ENCODE measurements at regions not wholly inside any gene's neighbourhood (a gene's known extent, or its start where the extent isn't known, plus 50 kb on each side); places are given as distances from the start of the nearest gene placed in this dataset.

DNA sequence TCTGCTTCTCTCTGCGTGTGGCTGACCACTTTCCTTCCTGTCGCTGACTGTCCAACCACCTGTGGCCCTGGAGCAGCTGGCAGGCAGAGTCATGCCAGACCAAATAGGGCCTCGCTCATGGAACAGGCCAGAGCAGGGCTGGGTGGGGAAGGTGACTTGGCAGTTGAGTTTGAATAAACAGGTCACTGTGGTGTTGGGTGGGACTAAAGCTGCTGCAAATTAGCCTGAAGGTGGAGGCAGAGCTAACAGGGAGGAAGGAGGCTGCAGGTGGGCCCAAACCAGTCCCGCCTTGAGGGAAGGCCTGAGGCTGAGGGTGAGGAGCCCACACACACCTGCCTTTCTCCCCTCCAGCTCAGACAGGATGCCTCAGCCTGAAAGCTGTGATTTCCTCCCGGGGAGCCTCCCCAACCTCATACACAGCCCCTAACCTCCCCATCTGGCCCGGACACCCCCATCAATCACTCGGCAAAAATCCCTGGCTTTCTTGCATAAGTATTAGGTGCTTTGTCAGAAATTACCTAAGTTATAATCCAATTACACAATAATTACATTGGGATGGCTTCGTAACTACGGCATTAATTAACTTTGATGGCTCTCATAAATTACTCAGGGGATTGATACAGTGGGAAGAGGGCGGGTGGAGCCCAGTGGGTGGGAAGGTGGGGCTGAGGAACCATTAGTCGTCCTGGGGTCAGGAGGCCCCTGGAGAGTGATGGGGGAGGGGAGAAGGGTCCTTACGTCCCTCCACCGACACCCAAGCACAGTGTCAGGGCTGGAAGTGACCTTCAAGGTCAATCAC, 97.7 kb upstream of the PCBD1 start (continued):
- TF ChIP-seq, protein P1, sequence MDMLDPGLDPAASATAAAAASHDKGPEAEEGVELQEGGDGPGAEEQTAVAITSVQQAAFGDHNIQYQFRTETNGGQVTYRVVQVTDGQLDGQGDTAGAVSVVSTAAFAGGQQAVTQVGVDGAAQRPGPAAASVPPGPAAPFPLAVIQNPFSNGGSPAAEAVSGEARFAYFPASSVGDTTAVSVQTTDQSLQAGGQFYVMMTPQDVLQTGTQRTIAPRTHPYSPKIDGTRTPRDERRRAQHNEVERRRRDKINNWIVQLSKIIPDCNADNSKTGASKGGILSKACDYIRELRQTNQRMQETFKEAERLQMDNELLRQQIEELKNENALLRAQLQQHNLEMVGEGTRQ (IDR thresholded peaks at IDR 0.05; ENCODE audit: borderline replicate concordance, low read depth, low read length) = no peak
- no peak for TF ChIP-seq RFX5 (IDR thresholded peaks at IDR 0.05; ENCODE audit: low read length)
- no peak for TF ChIP-seq MXI1 (IDR thresholded peaks at IDR 0.05; ENCODE audit: low read depth, low read length)
- no peak for TF ChIP-seq TCF12 (IDR thresholded peaks at IDR 0.05)

DNA sequence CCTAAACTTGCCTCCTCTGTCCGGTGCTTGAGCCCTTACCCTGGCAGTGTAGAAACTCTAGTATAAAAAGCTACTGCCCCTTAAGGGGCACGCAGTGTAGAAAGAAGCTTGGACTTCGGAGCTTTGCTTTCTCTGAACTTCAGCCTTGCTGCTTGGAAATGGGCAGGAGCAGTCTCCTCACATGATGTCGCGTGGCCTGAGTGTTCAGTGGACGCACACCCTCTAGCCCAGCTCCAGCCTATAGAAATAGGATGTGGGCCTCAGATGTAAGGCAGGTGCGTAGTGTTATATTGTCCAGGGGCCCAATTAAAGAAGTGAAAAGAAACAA, 98.2 kb upstream of the PCBD1 start:
- WGBS (ENCODE audit: low lambda C conversion rate) = 69% methylated on average over 7 of the region's 7 CpGs
- POLR2A ChIA-PET = no interaction called here
- no peak for TF ChIP-seq ELF1 (IDR thresholded peaks at IDR 0.05)
- TF ChIP-seq, protein P2, sequence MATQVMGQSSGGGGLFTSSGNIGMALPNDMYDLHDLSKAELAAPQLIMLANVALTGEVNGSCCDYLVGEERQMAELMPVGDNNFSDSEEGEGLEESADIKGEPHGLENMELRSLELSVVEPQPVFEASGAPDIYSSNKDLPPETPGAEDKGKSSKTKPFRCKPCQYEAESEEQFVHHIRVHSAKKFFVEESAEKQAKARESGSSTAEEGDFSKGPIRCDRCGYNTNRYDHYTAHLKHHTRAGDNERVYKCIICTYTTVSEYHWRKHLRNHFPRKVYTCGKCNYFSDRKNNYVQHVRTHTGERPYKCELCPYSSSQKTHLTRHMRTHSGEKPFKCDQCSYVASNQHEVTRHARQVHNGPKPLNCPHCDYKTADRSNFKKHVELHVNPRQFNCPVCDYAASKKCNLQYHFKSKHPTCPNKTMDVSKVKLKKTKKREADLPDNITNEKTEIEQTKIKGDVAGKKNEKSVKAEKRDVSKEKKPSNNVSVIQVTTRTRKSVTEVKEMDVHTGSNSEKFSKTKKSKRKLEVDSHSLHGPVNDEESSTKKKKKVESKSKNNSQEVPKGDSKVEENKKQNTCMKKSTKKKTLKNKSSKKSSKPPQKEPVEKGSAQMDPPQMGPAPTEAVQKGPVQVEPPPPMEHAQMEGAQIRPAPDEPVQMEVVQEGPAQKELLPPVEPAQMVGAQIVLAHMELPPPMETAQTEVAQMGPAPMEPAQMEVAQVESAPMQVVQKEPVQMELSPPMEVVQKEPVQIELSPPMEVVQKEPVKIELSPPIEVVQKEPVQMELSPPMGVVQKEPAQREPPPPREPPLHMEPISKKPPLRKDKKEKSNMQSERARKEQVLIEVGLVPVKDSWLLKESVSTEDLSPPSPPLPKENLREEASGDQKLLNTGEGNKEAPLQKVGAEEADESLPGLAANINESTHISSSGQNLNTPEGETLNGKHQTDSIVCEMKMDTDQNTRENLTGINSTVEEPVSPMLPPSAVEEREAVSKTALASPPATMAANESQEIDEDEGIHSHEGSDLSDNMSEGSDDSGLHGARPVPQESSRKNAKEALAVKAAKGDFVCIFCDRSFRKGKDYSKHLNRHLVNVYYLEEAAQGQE (IDR thresholded peaks at IDR 0.05; ENCODE audit: low read depth, low read length) = no peak
- TF ChIP-seq, protein P3, sequence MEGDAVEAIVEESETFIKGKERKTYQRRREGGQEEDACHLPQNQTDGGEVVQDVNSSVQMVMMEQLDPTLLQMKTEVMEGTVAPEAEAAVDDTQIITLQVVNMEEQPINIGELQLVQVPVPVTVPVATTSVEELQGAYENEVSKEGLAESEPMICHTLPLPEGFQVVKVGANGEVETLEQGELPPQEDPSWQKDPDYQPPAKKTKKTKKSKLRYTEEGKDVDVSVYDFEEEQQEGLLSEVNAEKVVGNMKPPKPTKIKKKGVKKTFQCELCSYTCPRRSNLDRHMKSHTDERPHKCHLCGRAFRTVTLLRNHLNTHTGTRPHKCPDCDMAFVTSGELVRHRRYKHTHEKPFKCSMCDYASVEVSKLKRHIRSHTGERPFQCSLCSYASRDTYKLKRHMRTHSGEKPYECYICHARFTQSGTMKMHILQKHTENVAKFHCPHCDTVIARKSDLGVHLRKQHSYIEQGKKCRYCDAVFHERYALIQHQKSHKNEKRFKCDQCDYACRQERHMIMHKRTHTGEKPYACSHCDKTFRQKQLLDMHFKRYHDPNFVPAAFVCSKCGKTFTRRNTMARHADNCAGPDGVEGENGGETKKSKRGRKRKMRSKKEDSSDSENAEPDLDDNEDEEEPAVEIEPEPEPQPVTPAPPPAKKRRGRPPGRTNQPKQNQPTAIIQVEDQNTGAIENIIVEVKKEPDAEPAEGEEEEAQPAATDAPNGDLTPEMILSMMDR (IDR thresholded peaks at IDR 0.05) = no peak
- no peak for TF ChIP-seq JUND (IDR thresholded peaks at IDR 0.05)
- TF ChIP-seq FOXM1 (IDR thresholded peaks at IDR 0.05; ENCODE audit: low read depth) = no peak
- TF ChIP-seq, protein P4, sequence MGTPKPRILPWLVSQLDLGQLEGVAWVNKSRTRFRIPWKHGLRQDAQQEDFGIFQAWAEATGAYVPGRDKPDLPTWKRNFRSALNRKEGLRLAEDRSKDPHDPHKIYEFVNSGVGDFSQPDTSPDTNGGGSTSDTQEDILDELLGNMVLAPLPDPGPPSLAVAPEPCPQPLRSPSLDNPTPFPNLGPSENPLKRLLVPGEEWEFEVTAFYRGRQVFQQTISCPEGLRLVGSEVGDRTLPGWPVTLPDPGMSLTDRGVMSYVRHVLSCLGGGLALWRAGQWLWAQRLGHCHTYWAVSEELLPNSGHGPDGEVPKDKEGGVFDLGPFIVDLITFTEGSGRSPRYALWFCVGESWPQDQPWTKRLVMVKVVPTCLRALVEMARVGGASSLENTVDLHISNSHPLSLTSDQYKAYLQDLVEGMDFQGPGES (IDR thresholded peaks at IDR 0.05; ENCODE audit: low read depth, low read length) = no peak
- TF ChIP-seq CHD2 (IDR thresholded peaks at IDR 0.05; ENCODE audit: low read length, partially characterized antibody) = no peak
- TF ChIP-seq RFX5 (IDR thresholded peaks at IDR 0.05; ENCODE audit: low read length) = no peak
- no peak for TF ChIP-seq TEAD4 (IDR thresholded peaks at IDR 0.05; ENCODE audit: borderline replicate concordance, insufficient read depth)
- no peak for TF ChIP-seq FOSL2 (IDR thresholded peaks at IDR 0.05; ENCODE audit: borderline replicate concordance, low read depth)
- TF ChIP-seq, protein P5, sequence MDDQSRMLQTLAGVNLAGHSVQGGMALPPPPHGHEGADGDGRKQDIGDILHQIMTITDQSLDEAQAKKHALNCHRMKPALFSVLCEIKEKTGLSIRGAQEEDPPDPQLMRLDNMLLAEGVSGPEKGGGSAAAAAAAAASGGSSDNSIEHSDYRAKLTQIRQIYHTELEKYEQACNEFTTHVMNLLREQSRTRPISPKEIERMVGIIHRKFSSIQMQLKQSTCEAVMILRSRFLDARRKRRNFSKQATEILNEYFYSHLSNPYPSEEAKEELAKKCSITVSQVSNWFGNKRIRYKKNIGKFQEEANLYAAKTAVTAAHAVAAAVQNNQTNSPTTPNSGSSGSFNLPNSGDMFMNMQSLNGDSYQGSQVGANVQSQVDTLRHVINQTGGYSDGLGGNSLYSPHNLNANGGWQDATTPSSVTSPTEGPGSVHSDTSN (IDR thresholded peaks at IDR 0.05) = no peak
- no peak for TF ChIP-seq SIN3A (IDR thresholded peaks at IDR 0.05; ENCODE audit: borderline replicate concordance, low read depth, low read length)
- TF ChIP-seq, protein P6, sequence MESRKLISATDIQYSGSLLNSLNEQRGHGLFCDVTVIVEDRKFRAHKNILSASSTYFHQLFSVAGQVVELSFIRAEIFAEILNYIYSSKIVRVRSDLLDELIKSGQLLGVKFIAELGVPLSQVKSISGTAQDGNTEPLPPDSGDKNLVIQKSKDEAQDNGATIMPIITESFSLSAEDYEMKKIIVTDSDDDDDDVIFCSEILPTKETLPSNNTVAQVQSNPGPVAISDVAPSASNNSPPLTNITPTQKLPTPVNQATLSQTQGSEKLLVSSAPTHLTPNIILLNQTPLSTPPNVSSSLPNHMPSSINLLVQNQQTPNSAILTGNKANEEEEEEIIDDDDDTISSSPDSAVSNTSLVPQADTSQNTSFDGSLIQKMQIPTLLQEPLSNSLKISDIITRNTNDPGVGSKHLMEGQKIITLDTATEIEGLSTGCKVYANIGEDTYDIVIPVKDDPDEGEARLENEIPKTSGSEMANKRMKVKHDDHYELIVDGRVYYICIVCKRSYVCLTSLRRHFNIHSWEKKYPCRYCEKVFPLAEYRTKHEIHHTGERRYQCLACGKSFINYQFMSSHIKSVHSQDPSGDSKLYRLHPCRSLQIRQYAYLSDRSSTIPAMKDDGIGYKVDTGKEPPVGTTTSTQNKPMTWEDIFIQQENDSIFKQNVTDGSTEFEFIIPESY (IDR thresholded peaks at IDR 0.05; ENCODE audit: borderline replicate concordance, low read depth) = no peak
- TF ChIP-seq FOXJ3 (CRISPR knock-in tag; IDR thresholded peaks at IDR 0.05) = no peak
- TF ChIP-seq SMC3 (IDR thresholded peaks at IDR 0.05; ENCODE audit: low read depth, low read length) = no peak
- TF ChIP-seq, protein P7, sequence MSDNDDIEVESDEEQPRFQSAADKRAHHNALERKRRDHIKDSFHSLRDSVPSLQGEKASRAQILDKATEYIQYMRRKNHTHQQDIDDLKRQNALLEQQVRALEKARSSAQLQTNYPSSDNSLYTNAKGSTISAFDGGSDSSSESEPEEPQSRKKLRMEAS (IDR thresholded peaks at IDR 0.05; ENCODE audit: low read depth) = no peak
- TF ChIP-seq MEF2A (IDR thresholded peaks at IDR 0.05; ENCODE audit: borderline replicate concordance, low read depth) = no peak
- TF ChIP-seq GABPA (IDR thresholded peaks at IDR 0.05; ENCODE audit: low read depth) = no peak

More for the DNA sequence above, 98.2 kb upstream of the PCBD1 start:
- Histone ChIP-seq H3K4me2 (no peak overlapping the region), H3K27me3 (ENCODE audit: insufficient read depth) (no peaks in the 10 kb centered on the region; the same call in 1 of the 2 replicates), H3K4me1 (ENCODE audit: control insufficient read depth in 1 of 2, insufficient read depth in 2 of 2, low read depth in 1 of 2, low read length in 1 of 2) (no peaks in the 10 kb centered on the region; a peak in 1 of 4 replicates), H3K36me3 (replicated peaks in 1 of 2; ENCODE audit: control insufficient read depth in 1 of 2, insufficient read depth in 2 of 2, low read length in 1 of 2) (no peaks in the 10 kb centered on the region), H3K79me2 (ENCODE audit: insufficient read depth) (no peaks in the 10 kb centered on the region), H3F3A (replicated peaks; ENCODE audit: insufficient read depth) (no peaks in the 10 kb centered on the region), H3K9me2 (no peaks in the 10 kb centered on the region), H3K9me3 (no peaks in the 10 kb centered on the region), H3K9ac (no peak overlapping the region), H2AFZ (ENCODE audit: low read depth) (no peak overlapping the region), H3K4me3 (ENCODE audit: low read depth in 2 of 2, low read length in 1 of 2) (no peak overlapping the region), H3K27ac (ENCODE audit: low read depth in 2 of 2, low read length in 1 of 2) (no peak overlapping the region), H4K20me1 (ENCODE audit: insufficient read depth) (no peaks in the 10 kb centered on the region)
- DNase-seq = no peak
- CTCF ChIA-PET = no interaction called here
